ENCODE measurements at regions not wholly inside any gene's neighbourhood (a gene's known extent, or its start where the extent isn't known, plus 50 kb on each side); places are given as distances from the start of the nearest gene placed in this dataset.
"Not testable (repeated sequence)": the region's sequence is repeated elsewhere in the genome, so short reads cannot be mapped to it uniquely, and the experiment has no call there.

GRCh38 chr1:96912248-96912647 is 190.7 kb downstream of the PTBP2 start:
- Histone ChIP-seq H3K27me3 (ENCODE audit: low read length) (no peaks in the 10 kb centered on the region), H3K27ac (ENCODE audit: low read length) (no peak overlapping the region), H3K36me3 (ENCODE audit: insufficient read depth, low read length) (no peaks in the 10 kb centered on the region), H3K79me2 (ENCODE audit: low read length) (no peaks in the 10 kb centered on the region), H3K4me3 (ENCODE audit: low read length) (no peak overlapping the region), H3K9me3 (ENCODE audit: low read length) (no peaks in the 10 kb centered on the region), H4K20me1 (ENCODE audit: insufficient read depth, low read depth, low read length) (no peaks in the 10 kb centered on the region), H3K4me1 (ENCODE audit: low read length) (no peaks in the 10 kb centered on the region), H2AFZ (ENCODE audit: low read length) (no peak overlapping the region), H3K9ac (ENCODE audit: low read length) (no peak overlapping the region), H3K4me2 (ENCODE audit: low read depth, low read length, poor library complexity, severe bottlenecking) (no peak overlapping the region), H3K9me2 (replicated peaks; ENCODE audit: insufficient read depth, low read length) (no peaks in the 10 kb centered on the region; the same call in 1 of the 2 replicates)
- DNase-seq, result no peak

- not testable (repeated sequence) for H3K4me2 ChIP-seq (ENCODE audit: low read depth, low read length, poor library complexity, severe bottlenecking); H3K9me2 ChIP-seq (replicated peaks; ENCODE audit: insufficient read depth, low read length); H3K27ac ChIP-seq (ENCODE audit: low read length); H3K27me3 ChIP-seq (ENCODE audit: low read length); H3K4me3 ChIP-seq (ENCODE audit: low read length); H3K36me3 ChIP-seq (ENCODE audit: insufficient read depth, low read length); H3K4me1 ChIP-seq (ENCODE audit: low read length); H3K9ac ChIP-seq (ENCODE audit: low read length); H2AFZ ChIP-seq (ENCODE audit: low read length); H3K9me3 ChIP-seq (ENCODE audit: low read length); H3K79me2 ChIP-seq (ENCODE audit: low read length); DNase-seq; H4K20me1 ChIP-seq (ENCODE audit: insufficient read depth, low read depth, low read length)
These were observed 194.1 kb downstream of the PTBP2 start for GRCh38 chr1:96915701-96916100.

GRCh38 chr1:96918406-96918805 is 196.8 kb downstream of the PTBP2 start:
- DNase-seq, result no peak
- Histone ChIP-seq H3K9me3 (ENCODE audit: low read length) (no peaks in the 10 kb centered on the region), H3K4me2 (ENCODE audit: low read depth, low read length, poor library complexity, severe bottlenecking) (no peak overlapping the region), H4K20me1 (ENCODE audit: insufficient read depth, low read depth, low read length) (no peaks in the 10 kb centered on the region), H3K79me2 (ENCODE audit: low read length) (no peaks in the 10 kb centered on the region), H3K9ac (ENCODE audit: low read length) (no peak overlapping the region), H3K4me1 (ENCODE audit: low read length) (no peaks in the 10 kb centered on the region), H3K9me2 (replicated peaks; ENCODE audit: insufficient read depth, low read length) (no peaks in the 10 kb centered on the region), H3K27me3 (ENCODE audit: low read length) (0 out of 2 replicates have a peak, but pooled peaks cover 2% of the 10 kb centered on the region), H3K27ac (ENCODE audit: low read length) (no peak overlapping the region), H2AFZ (ENCODE audit: low read length) (no peak overlapping the region), H3K4me3 (ENCODE audit: low read length) (no peak overlapping the region), H3K36me3 (ENCODE audit: insufficient read depth, low read length) (no peaks in the 10 kb centered on the region)

GRCh38 chr1:96922181-96922580 is 200.6 kb downstream of the PTBP2 start:
- Histone ChIP-seq H3K4me2 (ENCODE audit: low read depth, low read length, poor library complexity, severe bottlenecking) (no peak overlapping the region), H3K4me3 (ENCODE audit: low read length) (no peak overlapping the region), H3K9me3 (ENCODE audit: low read length) (no peaks in the 10 kb centered on the region), H3K27ac (ENCODE audit: low read length) (no peak overlapping the region), H2AFZ (ENCODE audit: low read length) (no peak overlapping the region), H3K79me2 (ENCODE audit: low read length) (no peaks in the 10 kb centered on the region), H3K36me3 (ENCODE audit: insufficient read depth, low read length) (no peaks in the 10 kb centered on the region), H3K27me3 (ENCODE audit: low read length) (0 out of 2 replicates have a peak, but pooled peaks cover 3% of the 10 kb centered on the region), H3K4me1 (ENCODE audit: low read length) (peaks cover 3% of the 10 kb centered on the region; the same call in 1 of the 2 replicates), H4K20me1 (ENCODE audit: insufficient read depth, low read depth, low read length) (no peaks in the 10 kb centered on the region), H3K9me2 (replicated peaks; ENCODE audit: insufficient read depth, low read length) (no peaks in the 10 kb centered on the region), H3K9ac (ENCODE audit: low read length) (no peak overlapping the region)
- DNase-seq, result no peak

GRCh38 chr1:96923753-96924152 is 202.2 kb downstream of the PTBP2 start:
- Histone ChIP-seq H4K20me1 (ENCODE audit: insufficient read depth, low read depth, low read length) (no peaks in the 10 kb centered on the region), H3K4me1 (ENCODE audit: low read length) (peaks cover 3% of the 10 kb centered on the region; the same call in 1 of the 2 replicates), H3K79me2 (ENCODE audit: low read length) (no peaks in the 10 kb centered on the region), H2AFZ (ENCODE audit: low read length) (no peak overlapping the region), H3K9ac (ENCODE audit: low read length) (no peak overlapping the region), H3K4me3 (ENCODE audit: low read length) (no peak overlapping the region), H3K9me2 (replicated peaks; ENCODE audit: insufficient read depth, low read length) (no peaks in the 10 kb centered on the region), H3K27ac (ENCODE audit: low read length) (no peak overlapping the region), H3K27me3 (ENCODE audit: low read length) (0 out of 2 replicates have a peak, but pooled peaks cover 3% of the 10 kb centered on the region), H3K9me3 (ENCODE audit: low read length) (no peaks in the 10 kb centered on the region), H3K4me2 (ENCODE audit: low read depth, low read length, poor library complexity, severe bottlenecking) (no peak overlapping the region), H3K36me3 (ENCODE audit: insufficient read depth, low read length) (no peaks in the 10 kb centered on the region)
- DNase-seq, result no peak

- no peak overlapping the region for H3K9ac ChIP-seq (ENCODE audit: low read length)
- no peaks in the 10 kb centered on the region for H3K36me3 ChIP-seq (ENCODE audit: insufficient read depth, low read length)
- no peak overlapping the region for H3K4me3 ChIP-seq (ENCODE audit: low read length)
- no peaks in the 10 kb centered on the region for H3K9me3 ChIP-seq (ENCODE audit: low read length)
- H3K9me2 ChIP-seq (replicated peaks; ENCODE audit: insufficient read depth, low read length), result no peaks in the 10 kb centered on the region
- H3K4me1 ChIP-seq (ENCODE audit: low read length), result peaks cover 3% of the 10 kb centered on the region; the same call in 1 of the 2 replicates
- H4K20me1 ChIP-seq (ENCODE audit: insufficient read depth, low read depth, low read length), result no peaks in the 10 kb centered on the region
- 0 out of 2 replicates have a peak, but pooled peaks cover 3% of the 10 kb centered on the region for H3K27me3 ChIP-seq (ENCODE audit: low read length)
- no peak overlapping the region for H2AFZ ChIP-seq (ENCODE audit: low read length)
- H3K79me2 ChIP-seq (ENCODE audit: low read length), result no peaks in the 10 kb centered on the region
- no peak overlapping the region for H3K27ac ChIP-seq (ENCODE audit: low read length)
- DNase-seq, result no peak
- no peak overlapping the region for H3K4me2 ChIP-seq (ENCODE audit: low read depth, low read length, poor library complexity, severe bottlenecking)
These were observed 204.6 kb downstream of the PTBP2 start for GRCh38 chr1:96926176-96926575.

GRCh38 chr1:96927125-96927524 is 205.5 kb downstream of the PTBP2 start:
- peaks cover 3% of the 10 kb centered on the region; the same call in 1 of the 2 replicates for H3K4me1 ChIP-seq (ENCODE audit: low read length)
- no peak overlapping the region for H3K4me2 ChIP-seq (ENCODE audit: low read depth, low read length, poor library complexity, severe bottlenecking)
- H2AFZ ChIP-seq (ENCODE audit: low read length), result no peak overlapping the region
- H3K36me3 ChIP-seq (ENCODE audit: insufficient read depth, low read length), result no peaks in the 10 kb centered on the region
- no peak overlapping the region for H3K9ac ChIP-seq (ENCODE audit: low read length)
- H4K20me1 ChIP-seq (ENCODE audit: insufficient read depth, low read depth, low read length), result no peaks in the 10 kb centered on the region
- DNase-seq, result no peak
- H3K9me2 ChIP-seq (replicated peaks; ENCODE audit: insufficient read depth, low read length), result no peaks in the 10 kb centered on the region
- H3K27me3 ChIP-seq (ENCODE audit: low read length), result 0 out of 2 replicates have a peak, but pooled peaks cover 3% of the 10 kb centered on the region
- H3K9me3 ChIP-seq (ENCODE audit: low read length), result no peaks in the 10 kb centered on the region
- H3K79me2 ChIP-seq (ENCODE audit: low read length), result no peaks in the 10 kb centered on the region
- H3K27ac ChIP-seq (ENCODE audit: low read length), result no peak overlapping the region
- H3K4me3 ChIP-seq (ENCODE audit: low read length), result no peak overlapping the region

- no peaks in the 10 kb centered on the region for H3K79me2 ChIP-seq (ENCODE audit: low read length)
- H3K27ac ChIP-seq (ENCODE audit: low read length), result no peak overlapping the region
- no peaks in the 10 kb centered on the region for H3K27me3 ChIP-seq (ENCODE audit: low read length)
- no peaks in the 10 kb centered on the region for H3K36me3 ChIP-seq (ENCODE audit: insufficient read depth, low read length)
- no peaks in the 10 kb centered on the region for H3K9me3 ChIP-seq (ENCODE audit: low read length)
- H2AFZ ChIP-seq (ENCODE audit: low read length), result no peak overlapping the region
- no peak for DNase-seq
- no peak overlapping the region for H3K9ac ChIP-seq (ENCODE audit: low read length)
- no peak overlapping the region for H3K4me2 ChIP-seq (ENCODE audit: low read depth, low read length, poor library complexity, severe bottlenecking)
- H3K4me3 ChIP-seq (ENCODE audit: low read length), result no peak overlapping the region
- H3K9me2 ChIP-seq (replicated peaks; ENCODE audit: insufficient read depth, low read length), result no peaks in the 10 kb centered on the region
- H4K20me1 ChIP-seq (ENCODE audit: insufficient read depth, low read depth, low read length), result no peaks in the 10 kb centered on the region
- peaks cover 1% of the 10 kb centered on the region; the same call in 1 of the 2 replicates for H3K4me1 ChIP-seq (ENCODE audit: low read length)
These were observed 209.6 kb downstream of the PTBP2 start for GRCh38 chr1:96931136-96931535.

- no peak overlapping the region for H3K4me2 ChIP-seq (ENCODE audit: low read depth, low read length, poor library complexity, severe bottlenecking)
- no peaks in the 10 kb centered on the region for H3K27me3 ChIP-seq (ENCODE audit: low read length)
- no peaks in the 10 kb centered on the region for H3K9me2 ChIP-seq (replicated peaks; ENCODE audit: insufficient read depth, low read length)
- H4K20me1 ChIP-seq (ENCODE audit: insufficient read depth, low read depth, low read length), result no peaks in the 10 kb centered on the region
- H3K9ac ChIP-seq (ENCODE audit: low read length), result no peak overlapping the region
- H3K9me3 ChIP-seq (ENCODE audit: low read length), result no peaks in the 10 kb centered on the region
- H3K36me3 ChIP-seq (ENCODE audit: insufficient read depth, low read length), result no peaks in the 10 kb centered on the region
- H2AFZ ChIP-seq (ENCODE audit: low read length), result no peak overlapping the region
- DNase-seq, result no peak
- no peak overlapping the region for H3K27ac ChIP-seq (ENCODE audit: low read length)
- H3K79me2 ChIP-seq (ENCODE audit: low read length), result no peaks in the 10 kb centered on the region
- no peaks in the 10 kb centered on the region for H3K4me1 ChIP-seq (ENCODE audit: low read length)
- no peak overlapping the region for H3K4me3 ChIP-seq (ENCODE audit: low read length)
These were observed 212.7 kb downstream of the PTBP2 start for GRCh38 chr1:96934282-96934681.

Measured in Karpas-422 (cell line).